Effector memory CD4-positive, alpha-beta T cell (primary cell): ENCODE measurements at regions not wholly inside any gene's neighbourhood (a gene's known extent, or its start where the extent isn't known, plus 50 kb on each side); places are given as distances from the start of the nearest gene placed in this dataset.

Source experiments
- DNase-seq, 3 donors: peaks; one replicate each; pipeline ENCODE4 v3.0.0-alpha.2; 2020
- H3K27ac ChIP-seq: 2 replicates; pipeline ENCODE4 v1.7.0; 2013; ENCODE audit warnings: mild to moderate bottlenecking, low read length, moderate library complexity; ENCODE audit not compliant: insufficient read depth, poor library complexity, severe bottlenecking
- H3K27me3 ChIP-seq: replicated peaks from 2 replicates; pipeline ENCODE4 v1.7.0; 2013; ENCODE audit warnings: mild to moderate bottlenecking, low read length; ENCODE audit not compliant: insufficient read depth, control insufficient read depth, poor library complexity, severe bottlenecking
- H3K36me3 ChIP-seq: 2 replicates; pipeline ENCODE4 v1.7.0; 2013; ENCODE audit warnings: mild to moderate bottlenecking, low read length, moderate library complexity; ENCODE audit not compliant: control insufficient read depth, insufficient read depth
- H3K4me1 ChIP-seq: 2 replicates; pipeline ENCODE4 v1.7.0; 2013; ENCODE audit warnings: low read length, mild to moderate bottlenecking; ENCODE audit not compliant: control insufficient read depth, insufficient read depth, poor library complexity, severe bottlenecking
- H3K4me3 ChIP-seq: 2 replicates; pipeline ENCODE4 v1.7.0; 2013; ENCODE audit warnings: low read length, low read depth, mild to moderate bottlenecking; ENCODE audit not compliant: insufficient read depth, poor library complexity, severe bottlenecking
- H3K9me3 ChIP-seq: 2 replicates; pipeline ENCODE4 v1.7.0; 2013; ENCODE audit warnings: mild to moderate bottlenecking, low read length, moderate library complexity; ENCODE audit not compliant: control insufficient read depth

- H3K9me3 ChIP-seq = no peaks in the 10 kb centered on the region
- H3K4me3 ChIP-seq = no peak overlapping the region
- H3K36me3 ChIP-seq = no peaks in the 10 kb centered on the region
- no peak overlapping the region for H3K27ac ChIP-seq
- no peak for DNase-seq
- no peaks in the 10 kb centered on the region for H3K4me1 ChIP-seq
- no peaks in the 10 kb centered on the region for H3K27me3 ChIP-seq
These were observed 495.1 kb upstream of the MEX3C start for GRCh38 chr18:51692612-51693011.

GRCh38 chr18:51711298-51711889 is 513.9 kb upstream of the MEX3C start:
- Histone ChIP-seq H3K27me3 (no peaks in the 10 kb centered on the region), H3K27ac (no peak overlapping the region), H3K4me3 (no peak overlapping the region), H3K9me3 (no peaks in the 10 kb centered on the region), H3K36me3 (no peaks in the 10 kb centered on the region), H3K4me1 (no peaks in the 10 kb centered on the region)
- no peak for DNase-seq

GRCh38 chr18:51712821-51713220 is 515.3 kb upstream of the MEX3C start:
- Histone ChIP-seq H3K27ac (no peak overlapping the region), H3K4me1 (no peaks in the 10 kb centered on the region), H3K4me3 (no peak overlapping the region), H3K27me3 (no peaks in the 10 kb centered on the region), H3K9me3 (no peaks in the 10 kb centered on the region), H3K36me3 (no peaks in the 10 kb centered on the region)
- DNase-seq = no peak

GRCh38 chr18:51716277-51716676 is 518.8 kb upstream of the MEX3C start:
- Histone ChIP-seq H3K9me3 (no peaks in the 10 kb centered on the region), H3K36me3 (no peaks in the 10 kb centered on the region), H3K4me3 (no peak overlapping the region), H3K27ac (no peak overlapping the region), H3K4me1 (no peaks in the 10 kb centered on the region), H3K27me3 (no peaks in the 10 kb centered on the region)
- DNase-seq = no peak

- peak in 1 of 3 donors; percentile 5 for DNase-seq
- H3K36me3 ChIP-seq = no peaks in the 10 kb centered on the region
- no peaks in the 10 kb centered on the region for H3K27me3 ChIP-seq
These were observed 523.9 kb upstream of the MEX3C start for GRCh38 chr18:51721388-51721787.

GRCh38 chr18:51721996-51722395 is 524.5 kb upstream of the MEX3C start:
- no peaks in the 10 kb centered on the region for H3K9me3 ChIP-seq
- no peak overlapping the region for H3K27ac ChIP-seq
- H3K4me3 ChIP-seq = no peak overlapping the region
- no peak for DNase-seq
- no peaks in the 10 kb centered on the region for H3K4me1 ChIP-seq
- no peaks in the 10 kb centered on the region for H3K36me3 ChIP-seq
- no peaks in the 10 kb centered on the region for H3K27me3 ChIP-seq

More at GRCh38 chr18:51721388-51721787, 523.9 kb upstream of the MEX3C start:
- H3K9me3 ChIP-seq = no peaks in the 10 kb centered on the region
- H3K4me1 ChIP-seq = no peaks in the 10 kb centered on the region
- H3K27ac ChIP-seq = no peak overlapping the region
- H3K4me3 ChIP-seq = no peak overlapping the region

- Histone ChIP-seq H3K27me3 (no peaks in the 10 kb centered on the region), H3K4me1 (no peaks in the 10 kb centered on the region), H3K36me3 (no peaks in the 10 kb centered on the region), H3K9me3 (no peaks in the 10 kb centered on the region), H3K27ac (no peak overlapping the region), H3K4me3 (no peak overlapping the region)
- DNase-seq = no peak
These were observed 527.6 kb upstream of the MEX3C start for GRCh38 chr18:51724790-51725721.

- Histone ChIP-seq H3K4me1 (no peaks in the 10 kb centered on the region), H3K27me3 (no peaks in the 10 kb centered on the region), H3K9me3 (no peaks in the 10 kb centered on the region), H3K36me3 (no peaks in the 10 kb centered on the region), H3K4me3 (no peak overlapping the region), H3K27ac (no peak overlapping the region)
- no peak for DNase-seq
These were observed 529.1 kb upstream of the MEX3C start for GRCh38 chr18:51726614-51727013.

- no peaks in the 10 kb centered on the region for H3K4me1 ChIP-seq
- no peaks in the 10 kb centered on the region for H3K9me3 ChIP-seq
- no peak overlapping the region for H3K4me3 ChIP-seq
- no peaks in the 10 kb centered on the region for H3K36me3 ChIP-seq
- H3K27ac ChIP-seq = no peak overlapping the region
- DNase-seq = no peak
- no peaks in the 10 kb centered on the region for H3K27me3 ChIP-seq
These were observed 530.3 kb upstream of the MEX3C start for GRCh38 chr18:51727780-51728179.

- no peak for DNase-seq
- no peaks in the 10 kb centered on the region for H3K27me3 ChIP-seq
- no peaks in the 10 kb centered on the region for H3K36me3 ChIP-seq
- H3K27ac ChIP-seq = no peak overlapping the region
- no peaks in the 10 kb centered on the region for H3K4me1 ChIP-seq
- H3K4me3 ChIP-seq = no peak overlapping the region
- H3K9me3 ChIP-seq = no peaks in the 10 kb centered on the region
These were observed 533.6 kb upstream of the MEX3C start for GRCh38 chr18:51731070-51731469.
